ACHN (cell line): ENCODE measurements at regions not wholly inside any gene's neighbourhood (a gene's known extent, or its start where the extent isn't known, plus 50 kb on each side); places are given as distances from the start of the nearest gene placed in this dataset.

Experiments
- DNase-seq: peaks from one replicate; pipeline ENCODE4 v3.0.0-alpha.2; 2015
- in situ Hi-C: cut with HindIII; loops from 2 replicates; pipeline ENCODE4 v1.10.0; 2017; ENCODE audit warnings: low sequenced_read_pairs, low pct_ligation_motif_present, low pct_unique_long_range_greater_than_20kb

DNA sequence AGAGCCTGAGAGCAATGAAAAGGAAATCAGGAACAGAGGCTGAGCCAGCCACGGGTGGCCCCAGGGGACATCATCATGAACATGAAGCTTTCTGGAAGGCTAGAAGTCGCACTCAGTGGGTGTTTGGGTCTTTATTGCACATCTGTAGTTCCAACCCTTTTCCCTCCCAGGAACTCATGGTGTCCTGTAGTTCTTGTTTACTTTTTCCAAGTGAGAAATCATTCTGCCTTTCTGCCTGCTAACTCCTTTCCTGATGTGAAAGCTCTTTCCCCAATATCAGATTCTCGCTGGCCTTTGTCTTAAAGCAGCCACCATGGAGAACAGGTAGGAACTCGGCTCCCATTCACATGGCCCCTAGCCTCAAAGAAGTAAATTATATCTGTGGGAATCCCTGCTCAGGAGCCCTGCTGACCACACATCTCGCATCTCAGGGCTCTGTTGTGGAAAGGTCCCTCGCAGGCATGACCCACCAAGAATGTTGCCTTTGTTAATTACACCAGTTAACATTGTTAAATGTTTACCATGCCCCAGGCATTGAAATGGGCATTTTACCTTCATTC lies 542.7 kb downstream of the TNS3 start:
- DNase-seq: no peak
- in situ Hi-C loops: no loop called here

DNA sequence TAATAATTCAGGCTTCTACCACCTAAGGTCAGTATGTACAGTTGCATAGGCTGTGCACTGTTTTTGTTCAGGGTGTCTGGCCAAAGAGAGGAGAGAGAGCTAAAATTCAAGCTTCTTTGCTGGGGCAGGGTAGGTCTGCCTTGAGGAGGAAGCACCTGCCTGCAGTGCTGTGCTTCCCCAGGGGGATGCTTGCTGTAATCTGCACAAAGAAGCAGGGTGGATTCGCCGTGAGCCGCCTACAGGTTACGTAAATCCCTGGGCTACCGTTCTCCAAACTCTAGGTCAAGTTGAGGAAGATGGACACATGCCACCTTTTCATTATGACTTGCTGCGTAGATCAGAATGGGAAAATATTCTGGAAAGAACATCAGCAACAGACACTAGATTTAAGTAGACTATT lies 543.3 kb downstream of the TNS3 start:
- in situ Hi-C loops: no loop called here

DNA sequence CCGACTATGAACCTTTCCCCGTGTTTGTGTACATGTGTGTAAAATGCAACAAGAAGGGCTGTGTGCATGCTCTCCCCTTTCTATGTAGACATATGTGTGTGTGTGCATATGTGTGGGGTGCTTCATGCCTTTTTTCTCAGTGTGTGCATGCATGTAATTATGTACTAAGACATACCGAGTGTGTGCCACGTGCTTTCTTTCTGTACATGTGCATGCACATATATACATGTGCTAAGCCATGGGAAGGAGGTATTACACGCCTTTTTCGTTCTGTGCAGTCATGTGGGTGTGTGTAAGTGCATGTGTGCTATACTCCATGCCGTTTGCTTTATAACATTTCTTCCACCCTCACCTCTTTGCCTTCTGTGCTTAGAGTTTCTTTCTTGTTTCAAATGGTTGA lies 544.3 kb downstream of the TNS3 start:
- in situ Hi-C loops: no loop called here
- DNase-seq: no peak

More for the DNA sequence above, 543.3 kb downstream of the TNS3 start:
- DNase-seq: no peak

DNA sequence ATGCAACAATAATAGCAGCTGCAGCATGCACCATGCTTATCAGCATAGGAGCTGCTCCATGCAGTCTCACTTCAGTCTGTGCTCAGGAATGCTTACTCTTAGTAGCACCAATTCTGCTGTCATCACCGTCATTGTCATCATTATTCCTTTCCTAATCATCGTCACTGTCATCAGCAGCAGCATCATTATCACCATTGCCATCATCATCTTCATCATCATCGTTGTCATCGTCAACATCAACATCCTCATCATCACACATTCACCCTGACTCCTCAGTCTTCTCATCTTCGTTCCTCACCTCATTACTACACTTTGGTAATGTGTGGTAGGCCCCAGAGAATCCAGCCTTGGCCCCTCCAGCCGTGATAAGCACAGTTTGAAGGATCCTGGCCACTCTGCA lies 545.0 kb downstream of the TNS3 start:
- in situ Hi-C loops: no loop called here
- no peak for DNase-seq

DNA sequence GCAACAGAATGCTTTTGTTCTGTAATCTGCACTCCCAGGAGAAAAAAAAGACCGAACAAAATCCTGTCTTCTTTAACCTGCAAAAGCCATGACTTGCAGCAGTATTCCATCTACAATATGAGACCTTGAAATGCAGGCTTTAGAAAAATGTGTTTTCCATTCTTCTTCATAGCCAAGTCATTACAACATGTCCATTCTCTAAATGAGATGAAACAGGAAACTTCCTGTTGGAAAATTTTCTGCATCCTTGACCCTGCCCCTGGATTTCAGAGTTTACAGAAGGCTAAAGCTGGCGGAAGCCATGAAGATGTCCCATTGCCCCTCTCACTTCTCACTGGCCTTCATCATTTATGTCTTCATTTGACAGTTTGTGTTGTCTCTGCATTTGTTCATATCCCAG lies 546.4 kb downstream of the TNS3 start:
- DNase-seq: no peak
- in situ Hi-C loops: no loop called here

DNA sequence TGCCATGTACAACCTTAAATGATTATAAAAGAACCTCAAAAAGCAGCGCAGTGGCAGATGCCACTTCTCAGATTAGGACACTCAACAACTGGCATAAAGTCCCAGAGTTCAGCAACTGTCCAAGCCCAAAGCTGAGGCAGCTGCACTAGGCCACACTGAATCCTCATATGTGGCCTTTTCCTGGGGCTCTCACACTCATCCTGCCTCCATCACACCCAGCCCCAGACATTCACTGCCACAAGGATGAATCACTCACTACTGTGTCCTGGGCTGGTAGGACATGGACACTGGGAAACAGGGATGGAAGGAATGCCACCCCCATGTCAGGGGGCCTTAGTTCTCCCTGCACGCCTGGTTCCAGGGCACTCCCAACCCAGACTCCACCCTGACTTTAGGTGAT lies 547.7 kb downstream of the TNS3 start:
- in situ Hi-C loops: no loop called here
- no peak for DNase-seq

DNA sequence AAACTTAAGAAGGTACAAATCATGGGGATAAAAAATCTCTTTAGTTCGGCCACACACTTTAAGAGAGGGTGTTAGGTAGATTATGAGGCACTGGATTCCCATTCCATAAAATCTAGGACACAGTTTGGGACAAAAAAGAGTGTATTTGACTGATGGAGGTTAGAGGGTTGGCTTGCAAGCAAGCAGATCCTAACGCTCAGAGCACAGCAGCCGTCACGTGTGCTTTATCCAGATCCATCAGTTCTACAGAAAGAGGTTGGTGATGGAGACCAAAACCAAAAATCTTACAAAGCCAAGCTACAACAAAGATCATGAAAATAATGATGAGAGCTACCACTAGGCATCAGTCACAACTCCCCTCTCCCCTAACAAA lies 549.4 kb downstream of the TNS3 start:
- no peak for DNase-seq
- in situ Hi-C loops: no loop called here

DNA sequence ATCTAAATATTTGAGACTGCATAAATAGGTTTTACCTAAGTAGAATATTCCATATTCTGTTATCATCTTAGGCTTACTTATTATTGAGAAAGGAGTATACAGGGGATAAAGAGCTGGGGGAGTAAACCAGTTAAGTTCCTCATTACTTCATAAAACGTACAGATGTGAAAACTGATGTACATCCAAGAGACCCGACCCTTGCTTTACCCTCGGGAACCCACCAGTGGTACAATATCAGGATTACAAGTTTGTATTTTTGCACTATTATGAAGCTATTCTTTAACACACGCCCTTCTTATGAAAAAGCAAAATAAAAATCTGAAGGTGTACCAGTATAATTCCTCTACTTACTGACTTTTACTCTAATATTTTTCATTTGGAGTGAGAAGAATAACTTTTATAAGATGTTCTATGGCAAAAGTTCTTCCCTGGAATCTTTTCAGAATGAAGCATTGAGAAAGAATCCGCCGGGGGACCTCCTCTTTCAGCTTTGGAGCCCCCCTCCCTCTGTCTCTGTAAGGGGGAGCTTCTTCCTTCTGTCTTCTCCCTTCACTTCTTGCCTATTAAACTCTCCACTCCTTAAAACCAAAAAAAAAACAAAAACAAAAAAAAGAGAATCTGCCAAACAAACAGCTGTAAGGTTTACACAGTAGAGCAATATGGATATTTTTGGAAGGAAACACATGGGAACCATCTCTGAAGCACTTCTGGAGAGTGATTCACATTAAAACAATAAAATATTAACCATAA lies 550.0 kb downstream of the TNS3 start:
- in situ Hi-C loops: no loop called here
- DNase-seq: no peak

DNA sequence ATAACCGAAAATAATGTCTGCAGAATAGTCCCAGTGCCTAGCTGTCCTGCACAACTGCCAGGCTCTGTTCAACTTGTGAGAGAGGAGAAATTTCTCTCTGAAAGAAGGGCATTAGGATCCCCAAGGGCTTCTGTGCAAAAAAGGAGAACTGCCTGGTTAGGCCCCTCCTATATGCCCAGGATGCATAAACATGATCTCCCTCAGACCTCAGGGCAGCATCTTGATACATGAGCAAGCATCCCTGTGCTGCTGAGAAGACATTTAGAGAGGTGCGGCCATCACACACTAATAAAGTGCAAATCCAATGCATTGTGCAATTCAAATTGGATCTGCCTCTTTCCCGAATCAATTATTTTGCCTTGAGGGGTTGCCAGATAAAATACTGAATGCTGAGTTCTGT lies 553.6 kb downstream of the TNS3 start:
- DNase-seq: no peak

DNA sequence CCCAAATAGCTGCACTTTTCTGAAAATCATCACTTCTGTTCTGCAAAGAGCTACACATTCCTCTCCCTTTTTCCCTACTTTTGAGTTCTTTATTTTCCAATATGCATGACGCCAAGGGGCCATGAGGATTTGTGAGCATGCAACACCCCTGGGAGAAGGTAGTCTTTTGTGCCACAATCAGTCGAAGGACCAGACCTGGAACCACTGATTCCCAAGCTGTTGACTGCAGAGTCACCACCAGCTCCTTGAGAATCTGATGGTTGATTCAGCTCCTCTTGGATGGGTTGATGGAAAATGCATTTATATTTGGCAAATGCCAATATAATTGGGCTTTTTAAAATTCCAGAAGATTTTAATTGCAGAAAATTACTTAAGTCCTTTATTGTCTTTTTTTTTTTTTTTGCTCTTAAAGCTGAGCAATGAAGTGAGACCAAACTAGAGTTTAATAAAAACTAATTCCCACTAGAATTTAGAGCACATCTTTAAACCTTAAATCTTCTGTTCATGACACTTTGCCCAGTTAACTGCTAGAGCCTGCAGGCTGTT lies 554.1 kb downstream of the TNS3 start:
- DNase-seq: no peak
- in situ Hi-C loops: no loop called here

More for the DNA sequence above, 553.6 kb downstream of the TNS3 start:
- in situ Hi-C loops: no loop called here

DNA sequence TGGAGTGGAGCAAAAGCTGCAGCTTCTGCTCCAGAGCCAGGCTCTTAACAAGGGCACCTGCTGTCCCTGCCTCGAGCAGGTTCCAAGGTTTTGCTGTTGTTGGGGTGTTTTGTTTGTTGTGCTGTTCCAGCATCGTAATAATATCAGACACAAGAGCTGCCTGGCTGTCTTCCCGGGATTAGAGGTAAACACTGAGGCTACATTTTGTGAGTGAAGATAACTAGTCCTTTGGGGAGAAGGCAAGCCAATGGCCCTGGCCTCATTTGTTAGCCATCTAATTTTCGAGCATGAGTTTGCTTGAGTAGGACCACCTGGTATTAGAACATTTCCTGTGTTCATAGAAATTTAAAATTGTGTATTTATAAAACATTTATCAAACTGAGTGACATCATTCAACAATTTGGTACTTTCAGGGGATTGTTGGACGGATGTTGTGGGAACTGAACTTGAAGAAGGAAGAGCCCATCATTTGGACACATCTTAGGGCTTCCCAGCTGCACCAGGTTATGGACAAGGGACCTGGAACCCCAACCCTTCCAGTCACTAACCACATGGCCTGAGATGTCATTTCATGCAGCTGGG lies 555.0 kb downstream of the TNS3 start:
- DNase-seq: no peak
- in situ Hi-C loops: no loop called here

DNA sequence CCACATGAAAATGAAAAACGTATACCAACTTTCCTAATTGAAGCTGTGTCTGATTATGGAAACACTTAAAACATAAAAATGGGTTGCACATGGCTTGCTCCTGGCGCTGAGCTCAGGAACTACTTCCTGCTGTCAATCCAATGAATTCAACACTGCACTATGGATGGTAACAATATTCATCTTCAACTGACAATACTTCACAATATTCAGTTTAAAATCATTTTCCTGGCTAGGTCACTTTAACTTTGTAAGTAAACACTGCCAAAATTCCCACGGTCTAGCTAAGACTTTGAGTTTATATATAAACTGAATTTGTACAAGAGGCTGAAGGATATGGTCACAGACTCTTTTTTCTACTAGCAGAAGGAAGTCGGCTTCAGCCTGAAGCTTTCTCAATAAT lies 556.9 kb downstream of the TNS3 start:
- DNase-seq: no peak
- in situ Hi-C loops: no loop called here

DNA sequence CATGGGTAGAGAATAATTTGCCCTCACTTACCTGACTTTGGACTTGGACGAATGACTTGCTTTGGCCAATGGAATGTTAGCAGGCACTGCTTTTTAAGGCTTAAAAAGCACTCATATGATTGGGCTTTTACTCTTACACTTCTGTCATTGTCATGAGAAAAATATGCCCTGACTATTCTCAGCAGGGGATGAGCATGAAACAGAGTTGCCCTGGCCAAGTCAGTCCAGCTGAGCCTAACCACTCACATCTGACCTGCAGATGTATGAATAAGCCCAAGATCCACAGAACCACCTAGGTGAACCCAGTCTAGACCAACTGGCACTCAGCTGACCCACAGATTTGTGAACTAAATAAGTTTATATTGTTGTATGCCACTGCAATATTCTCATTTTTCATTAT lies 573.5 kb downstream of the TNS3 start:
- no peak for DNase-seq
- in situ Hi-C loops: no loop called here

DNA sequence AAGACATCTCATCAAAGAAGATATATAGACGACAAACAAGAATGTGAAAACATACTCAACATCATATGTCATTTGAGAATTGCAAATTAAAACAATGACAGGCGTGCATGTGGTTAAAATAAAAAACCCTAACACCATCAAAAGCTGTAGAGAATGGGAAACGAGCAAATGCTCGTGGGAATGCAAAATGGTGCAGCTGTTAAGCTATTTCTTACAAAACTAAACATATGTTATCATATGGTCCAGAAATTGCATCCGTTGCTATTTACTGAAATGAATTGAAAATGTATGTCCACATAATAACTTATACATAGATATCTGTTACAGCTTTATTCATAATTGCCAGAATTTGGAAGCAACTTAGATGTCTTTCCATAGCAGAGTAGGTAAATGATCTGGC lies 574.4 kb downstream of the TNS3 start:
- in situ Hi-C loops: no loop called here
- DNase-seq: no peak

DNA sequence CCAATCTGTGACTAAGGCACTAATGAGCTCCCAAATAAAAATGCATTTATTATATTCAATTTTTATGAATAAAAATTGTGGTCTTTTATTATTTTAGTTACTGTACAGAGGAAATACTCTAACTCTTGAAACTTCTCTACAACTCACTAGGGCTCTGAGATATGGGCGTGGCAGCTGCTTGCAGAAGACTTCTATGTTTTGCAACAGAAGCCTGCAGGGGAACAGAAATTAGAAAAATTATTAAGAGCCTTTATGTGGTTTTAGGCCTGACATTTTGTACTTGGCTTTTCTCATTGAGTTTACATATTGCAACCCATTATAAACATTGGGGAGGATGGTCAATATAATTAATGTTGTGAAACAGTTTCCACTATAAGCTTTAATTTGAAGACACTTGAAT lies 581.4 kb downstream of the TNS3 start:
- in situ Hi-C loops: no loop called here
- no peak for DNase-seq

DNA sequence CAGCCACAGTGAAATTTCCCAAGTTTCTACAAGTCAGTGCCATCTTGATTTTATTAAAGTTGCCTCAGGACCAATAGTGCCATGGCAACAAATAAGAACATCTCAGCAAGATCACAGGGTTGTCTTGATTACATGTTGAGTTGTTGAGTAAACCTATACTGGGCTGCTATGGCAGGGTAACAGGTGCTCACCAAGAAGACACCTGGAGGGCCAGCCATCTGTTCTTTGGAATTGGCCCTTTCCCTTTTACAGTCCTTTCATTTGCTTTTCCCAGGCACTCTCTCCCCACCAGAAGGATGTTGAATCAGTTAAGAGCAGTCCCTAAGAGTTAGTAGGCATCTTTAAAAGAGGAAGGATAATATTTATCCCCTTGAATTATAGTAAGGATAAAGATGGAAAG lies 582.0 kb downstream of the TNS3 start:
- DNase-seq: no peak
- in situ Hi-C loops: no loop called here

DNA sequence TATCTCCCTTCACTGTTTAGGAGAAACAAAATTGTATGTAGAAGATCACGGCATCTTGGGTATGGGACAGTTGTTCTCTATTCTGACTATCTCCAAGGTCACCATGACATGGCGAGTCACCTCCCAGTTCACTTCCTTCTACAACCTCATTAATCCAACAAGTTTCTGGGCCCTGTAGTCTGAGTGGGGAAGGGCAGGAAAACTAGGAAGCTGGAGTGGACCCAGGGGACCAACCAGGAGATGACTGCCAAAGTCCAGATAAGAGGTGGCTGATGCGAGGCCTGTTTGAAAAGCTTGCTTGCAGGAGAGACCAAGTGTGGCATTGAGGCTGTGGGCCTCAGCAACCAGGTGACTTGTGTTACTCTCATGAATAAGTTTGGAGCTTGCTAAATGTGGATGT lies 584.9 kb downstream of the TNS3 start:
- no peak for DNase-seq
- in situ Hi-C loops: no loop called here

DNA sequence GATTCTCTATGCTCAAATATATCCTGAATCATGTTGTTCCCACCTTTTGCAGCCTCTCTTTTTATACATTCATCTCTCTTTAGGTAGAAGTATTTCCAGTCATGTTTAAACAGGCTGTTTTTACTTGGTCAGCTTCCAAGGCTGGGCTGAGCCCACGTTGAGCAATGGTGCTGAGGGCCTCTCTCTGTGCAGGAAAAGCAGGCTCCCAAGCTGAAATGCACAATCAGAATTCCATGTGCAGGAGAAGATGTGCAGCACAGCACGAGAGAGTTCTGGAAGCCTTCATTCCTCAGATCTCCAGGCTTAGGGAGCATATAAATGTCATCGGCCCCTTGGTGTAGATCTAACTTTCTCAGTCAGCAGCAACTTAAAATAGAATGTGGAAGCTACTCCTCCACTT lies 588.5 kb downstream of the TNS3 start:
- in situ Hi-C loops: no loop called here
- no peak for DNase-seq

DNA sequence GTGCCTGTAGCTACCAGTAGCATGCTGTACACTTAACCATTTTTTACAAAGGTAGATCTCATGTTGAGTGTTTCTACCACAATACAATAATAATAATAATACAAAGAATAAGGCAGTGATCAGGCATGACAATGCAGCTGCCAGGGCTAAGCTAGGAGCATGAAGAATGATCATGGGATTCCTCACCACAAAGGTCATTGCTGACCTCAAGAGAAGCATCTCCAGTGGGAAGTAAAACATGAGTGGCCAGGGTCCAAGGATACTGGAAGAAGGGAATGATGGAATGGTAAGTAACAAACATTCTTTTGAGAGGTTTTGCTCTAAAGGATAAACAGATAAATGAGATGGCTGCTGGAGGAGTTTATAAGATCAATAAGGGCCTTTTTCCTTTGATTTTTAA lies 591.1 kb downstream of the TNS3 start:
- DNase-seq: no peak
- in situ Hi-C loops: no loop called here

DNA sequence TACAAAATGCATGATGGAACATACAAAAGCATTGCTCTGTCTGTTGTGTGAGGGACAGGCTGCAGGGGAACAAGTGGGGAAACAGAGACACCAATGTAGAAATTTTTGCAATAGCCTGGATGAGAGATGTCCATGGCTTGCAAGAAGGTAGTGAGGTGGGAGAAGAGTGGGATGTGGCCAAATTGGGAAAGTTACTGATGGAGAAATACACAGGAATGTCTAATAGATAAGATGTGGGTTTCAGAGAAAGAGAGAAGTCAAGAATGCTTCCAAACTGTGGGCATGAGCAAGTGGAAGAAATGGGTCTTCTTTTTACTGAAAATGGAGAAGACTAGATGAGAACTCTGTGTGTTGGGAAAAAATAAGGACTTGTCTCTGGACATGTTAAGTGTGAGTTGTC lies 592.7 kb downstream of the TNS3 start:
- no peak for DNase-seq
- in situ Hi-C loops: no loop called here
